ENCODE measurements at regions not wholly inside any gene's neighbourhood (a gene's known extent, or its start where the extent isn't known, plus 50 kb on each side); places are given as distances from the start of the nearest gene placed in this dataset.

DNA sequence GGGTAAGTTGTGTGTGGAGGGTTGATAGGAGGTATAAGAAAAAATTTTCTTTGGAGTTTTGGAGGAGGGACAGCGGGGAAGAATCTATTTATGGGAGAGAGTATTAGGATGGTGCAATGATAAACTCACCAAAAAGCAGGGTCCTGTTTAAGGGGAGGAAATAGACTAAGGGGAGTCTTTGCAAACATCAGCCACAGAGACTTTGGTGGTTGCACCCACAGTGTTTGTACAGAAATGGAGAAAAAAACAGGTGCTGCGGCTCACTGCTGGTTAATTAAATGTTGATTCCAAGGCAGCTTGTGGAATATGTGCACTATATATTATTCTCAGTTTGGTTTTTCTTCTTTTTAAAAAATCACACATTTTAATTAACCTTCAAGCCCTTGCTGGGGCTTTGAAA lies 182.1 kb downstream of the NECTIN3 start:
- Histone ChIP-seq H3K4me3 (no peak overlapping the region), H3K27me3 (no peaks in the 10 kb centered on the region), H3K27ac (no peak overlapping the region), H3K9me3 (ENCODE audit: low read depth) (no peaks in the 10 kb centered on the region), H3K4me1 (ENCODE audit: low read depth) (peaks cover 8% of the 10 kb centered on the region), H3K36me3 (no peaks in the 10 kb centered on the region)
- TF ChIP-seq, protein P1, sequence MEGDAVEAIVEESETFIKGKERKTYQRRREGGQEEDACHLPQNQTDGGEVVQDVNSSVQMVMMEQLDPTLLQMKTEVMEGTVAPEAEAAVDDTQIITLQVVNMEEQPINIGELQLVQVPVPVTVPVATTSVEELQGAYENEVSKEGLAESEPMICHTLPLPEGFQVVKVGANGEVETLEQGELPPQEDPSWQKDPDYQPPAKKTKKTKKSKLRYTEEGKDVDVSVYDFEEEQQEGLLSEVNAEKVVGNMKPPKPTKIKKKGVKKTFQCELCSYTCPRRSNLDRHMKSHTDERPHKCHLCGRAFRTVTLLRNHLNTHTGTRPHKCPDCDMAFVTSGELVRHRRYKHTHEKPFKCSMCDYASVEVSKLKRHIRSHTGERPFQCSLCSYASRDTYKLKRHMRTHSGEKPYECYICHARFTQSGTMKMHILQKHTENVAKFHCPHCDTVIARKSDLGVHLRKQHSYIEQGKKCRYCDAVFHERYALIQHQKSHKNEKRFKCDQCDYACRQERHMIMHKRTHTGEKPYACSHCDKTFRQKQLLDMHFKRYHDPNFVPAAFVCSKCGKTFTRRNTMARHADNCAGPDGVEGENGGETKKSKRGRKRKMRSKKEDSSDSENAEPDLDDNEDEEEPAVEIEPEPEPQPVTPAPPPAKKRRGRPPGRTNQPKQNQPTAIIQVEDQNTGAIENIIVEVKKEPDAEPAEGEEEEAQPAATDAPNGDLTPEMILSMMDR (IDR thresholded peaks at IDR 0.05; ENCODE audit: low read depth, low read length): no peak
- no peak for DNase-seq (ENCODE audit: low read depth in 1 of 2, low spot score in 1 of 2)

DNA sequence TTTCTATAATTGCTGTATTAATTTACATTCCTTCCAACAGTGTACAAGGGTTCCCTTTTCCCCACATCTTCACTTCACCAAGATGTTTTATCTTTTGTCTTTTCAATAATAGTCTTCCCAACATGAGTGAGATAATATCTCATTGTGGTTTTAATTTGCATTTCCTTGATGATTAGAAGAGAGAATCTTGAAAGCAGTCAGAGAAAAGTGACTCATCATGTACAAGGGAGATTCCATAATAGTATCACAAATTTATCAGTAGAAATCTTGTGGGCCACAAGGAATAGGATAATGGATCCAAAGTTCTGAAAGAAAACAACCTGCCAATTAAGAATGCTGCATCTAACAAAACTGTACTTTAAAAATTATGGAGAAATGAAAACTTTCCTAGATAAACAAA lies 189.3 kb downstream of the NECTIN3 start:
- no peaks in the 10 kb centered on the region for H3K27me3 ChIP-seq
- no peak overlapping the region for H3K4me3 ChIP-seq
- no peaks in the 10 kb centered on the region for H3K9me3 ChIP-seq (ENCODE audit: low read depth)
- no peaks in the 10 kb centered on the region for H3K36me3 ChIP-seq
- H3K4me1 ChIP-seq (ENCODE audit: low read depth): no peaks in the 10 kb centered on the region
- TF ChIP-seq, protein P1 (IDR thresholded peaks at IDR 0.05; ENCODE audit: low read depth, low read length): no peak
- H3K27ac ChIP-seq: no peak overlapping the region
- no peak for DNase-seq (ENCODE audit: low read depth in 1 of 2, low spot score in 1 of 2)

DNA sequence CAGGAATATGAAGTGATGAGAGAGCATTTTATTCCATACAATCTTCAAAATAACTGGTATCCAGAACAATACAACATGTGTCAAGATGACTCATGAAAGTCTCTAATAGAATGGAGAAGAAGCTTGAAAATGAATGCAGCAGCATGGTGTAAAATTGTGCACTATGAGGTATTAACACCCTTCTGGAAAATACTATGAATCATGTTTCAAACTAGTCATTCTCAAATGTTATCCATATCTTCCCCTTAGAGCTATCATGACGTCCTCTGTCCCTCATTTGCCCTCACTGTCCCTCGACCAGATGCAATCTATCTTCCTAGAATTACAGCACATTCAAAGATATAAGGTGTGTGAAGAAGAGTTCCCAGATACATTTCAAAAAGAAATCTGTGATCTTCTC lies 198.2 kb downstream of the NECTIN3 start:
- DNase-seq (ENCODE audit: low read depth in 1 of 2, low spot score in 1 of 2): no peak
- Histone ChIP-seq H3K9me3 (ENCODE audit: low read depth) (no peaks in the 10 kb centered on the region), H3K27me3 (no peaks in the 10 kb centered on the region), H3K4me1 (ENCODE audit: low read depth) (no peaks in the 10 kb centered on the region), H3K36me3 (no peaks in the 10 kb centered on the region), H3K27ac (no peak overlapping the region), H3K4me3 (no peak overlapping the region)
- TF ChIP-seq, protein P1 (IDR thresholded peaks at IDR 0.05; ENCODE audit: low read depth, low read length): no peak

DNA sequence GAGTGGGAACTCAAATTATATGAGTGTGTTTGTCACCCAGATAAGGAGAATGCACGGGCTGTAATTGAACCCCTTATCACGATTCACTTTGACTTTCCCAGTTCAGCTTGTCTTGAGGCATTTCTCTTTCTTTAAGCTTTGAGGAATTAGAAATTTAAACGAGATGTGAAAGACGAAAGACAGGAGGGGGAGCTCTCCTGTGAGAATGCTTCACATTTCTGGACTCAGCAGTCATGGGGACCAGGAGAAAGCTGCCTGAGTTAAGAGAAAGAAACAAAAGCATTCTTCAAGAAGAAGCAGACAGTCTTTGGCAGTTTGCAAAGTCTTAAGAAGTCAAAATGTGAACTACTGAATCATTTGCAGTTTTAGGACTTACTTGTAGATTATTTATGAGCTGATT lies 205.6 kb downstream of the NECTIN3 start:
- H3K4me3 ChIP-seq: no peak overlapping the region
- peak; percentile 38 to 54 for DNase-seq (ENCODE audit: low read depth in 1 of 2, low spot score in 1 of 2)

DNA sequence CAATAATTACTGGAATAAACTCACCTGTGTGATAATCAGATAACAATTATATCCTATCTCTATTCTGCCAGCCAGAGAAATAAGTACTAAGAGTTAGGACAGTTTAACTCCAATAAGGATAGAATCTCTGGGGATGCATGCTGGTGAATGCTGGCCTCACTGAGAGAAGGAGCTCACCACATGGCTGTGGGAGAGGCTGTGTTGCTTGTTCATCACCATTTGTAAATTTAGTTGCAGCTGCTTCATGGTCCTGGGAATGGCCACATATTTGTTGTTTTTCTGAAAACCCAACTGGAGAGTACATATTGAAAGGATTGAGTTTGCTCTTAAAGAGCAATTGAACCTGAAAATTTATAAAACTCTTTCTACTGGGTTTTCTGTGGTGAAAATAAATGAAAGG lies 207.3 kb downstream of the NECTIN3 start:
- H3K27ac ChIP-seq: no peak overlapping the region
- H3K4me3 ChIP-seq: no peak overlapping the region
- H3K9me3 ChIP-seq (ENCODE audit: low read depth): no peaks in the 10 kb centered on the region
- H3K4me1 ChIP-seq (ENCODE audit: low read depth): peaks cover 6% of the 10 kb centered on the region
- no peak for DNase-seq (ENCODE audit: low read depth in 1 of 2, low spot score in 1 of 2)
- TF ChIP-seq, protein P1 (IDR thresholded peaks at IDR 0.05; ENCODE audit: low read depth, low read length): no peak
- H3K36me3 ChIP-seq: no peaks in the 10 kb centered on the region
- no peaks in the 10 kb centered on the region for H3K27me3 ChIP-seq

More for the DNA sequence above, 205.6 kb downstream of the NECTIN3 start:
- Histone ChIP-seq H3K9me3 (ENCODE audit: low read depth) (no peaks in the 10 kb centered on the region), H3K27me3 (no peaks in the 10 kb centered on the region), H3K4me1 (ENCODE audit: low read depth) (peaks cover 6% of the 10 kb centered on the region), H3K36me3 (no peaks in the 10 kb centered on the region), H3K27ac (no peak overlapping the region)
- TF ChIP-seq, protein P1 (IDR thresholded peaks at IDR 0.05; ENCODE audit: low read depth, low read length): peak; percentile 45

DNA sequence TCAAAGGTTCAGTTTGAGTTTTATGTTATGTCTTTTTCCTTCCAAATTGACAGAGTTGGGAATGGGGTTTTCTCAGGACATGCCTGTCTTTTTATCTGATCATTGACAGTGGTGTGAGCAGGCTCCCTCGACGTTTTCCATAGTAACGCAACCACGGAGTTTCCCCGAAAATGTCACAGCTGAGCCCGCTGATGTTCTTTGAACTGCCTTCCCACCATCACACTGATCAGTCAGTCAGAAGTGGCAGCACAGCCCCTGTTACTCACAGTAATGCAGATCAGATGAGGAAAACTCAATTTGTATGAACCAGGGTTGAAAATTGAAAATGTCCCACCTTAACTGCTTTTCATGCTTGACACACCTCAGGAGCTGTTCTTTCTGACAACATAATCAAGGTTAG lies 210.4 kb downstream of the NECTIN3 start:
- H3K36me3 ChIP-seq: no peaks in the 10 kb centered on the region

More for the DNA sequence above, 210.4 kb downstream of the NECTIN3 start:
- no peak for DNase-seq (ENCODE audit: low read depth in 1 of 2, low spot score in 1 of 2)
- TF ChIP-seq, protein P1 (IDR thresholded peaks at IDR 0.05; ENCODE audit: low read depth, low read length): no peak
- no peak overlapping the region for H3K4me3 ChIP-seq
- H3K9me3 ChIP-seq (ENCODE audit: low read depth): no peaks in the 10 kb centered on the region
- peaks cover 6% of the 10 kb centered on the region for H3K4me1 ChIP-seq (ENCODE audit: low read depth)
- H3K27ac ChIP-seq: no peak overlapping the region
- no peaks in the 10 kb centered on the region for H3K27me3 ChIP-seq

Data from cardiac muscle cell (in vitro differentiated cells and primary cell).